Muscle of back (tissue), 3 donors: ENCODE measurements at regions not wholly inside any gene's neighbourhood (a gene's known extent, or its start where the extent isn't known, plus 50 kb on each side); places are given as distances from the start of the nearest gene placed in this dataset.

ENCODE experiments used
- DNase-seq, 3 donors: peaks; one replicate each; pipeline versions ENCODE4 v3.0.0 to v3.0.0-alpha.2; 2013

DNA sequence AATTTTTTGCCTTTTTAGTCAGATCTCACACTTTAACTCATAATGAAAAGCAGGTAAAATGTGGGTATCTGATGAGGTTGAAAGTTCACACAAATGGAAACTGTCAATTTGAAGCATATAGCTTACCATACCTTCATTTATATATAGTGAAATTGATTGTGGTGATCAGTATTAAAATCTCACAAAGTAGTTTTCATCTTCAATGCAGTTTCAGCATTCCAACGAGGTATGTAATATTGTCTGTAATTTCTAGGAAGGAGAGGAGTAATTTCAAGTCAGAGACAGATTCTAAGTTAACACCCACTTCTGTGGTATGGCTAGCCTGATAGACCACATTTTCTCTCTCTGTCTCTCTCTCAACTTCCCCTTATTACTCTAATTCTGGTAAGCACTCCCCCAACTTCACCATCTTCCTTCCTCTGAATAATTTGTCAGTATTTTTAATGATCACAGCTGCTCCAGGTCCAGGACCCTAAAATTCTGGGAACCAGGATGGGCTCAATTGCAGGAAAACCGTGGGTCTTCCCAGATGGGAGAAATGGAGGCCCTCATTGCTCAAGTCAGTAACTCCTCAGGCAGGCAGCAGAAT is 455.7 kb downstream of the FGF9 start:
- no peak for DNase-seq

DNA sequence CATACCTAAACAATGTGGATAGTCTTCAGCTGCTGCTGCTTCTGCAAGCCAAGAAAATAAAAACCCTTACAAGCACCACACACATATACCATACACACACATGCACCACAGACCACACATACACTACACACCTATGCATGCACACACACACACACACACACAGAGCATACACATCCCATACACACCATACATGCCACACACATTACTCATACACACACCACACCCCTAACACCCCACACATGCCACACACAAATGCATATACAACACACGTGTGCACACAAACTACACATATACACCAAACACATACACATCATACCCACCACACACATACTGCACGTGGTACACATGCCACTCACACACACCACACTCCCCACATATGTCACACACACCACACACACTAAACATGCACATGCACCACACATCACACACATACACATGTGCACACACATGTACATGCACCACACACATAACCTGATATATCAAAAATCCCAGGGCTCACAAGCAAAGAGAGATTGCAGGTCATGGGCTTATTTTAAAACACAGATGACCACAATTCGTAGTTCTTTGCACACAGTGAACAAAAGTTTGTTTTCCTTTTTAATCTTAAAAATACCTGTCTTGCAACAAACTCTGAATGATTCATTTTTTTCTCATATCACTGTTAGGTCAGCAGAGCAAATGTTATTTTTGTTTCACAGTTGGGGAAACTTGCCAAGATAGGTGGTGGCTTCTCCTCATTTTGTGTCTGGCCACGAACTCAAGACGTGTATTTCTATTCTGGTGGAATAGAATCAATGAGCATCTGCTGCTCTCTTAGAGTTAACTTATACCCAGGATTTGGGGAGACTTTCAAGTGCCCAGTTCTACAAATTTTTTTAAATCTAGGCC is 456.6 kb downstream of the FGF9 start:
- DNase-seq, result peak in 1 of 3 donors; percentile 37

DNA sequence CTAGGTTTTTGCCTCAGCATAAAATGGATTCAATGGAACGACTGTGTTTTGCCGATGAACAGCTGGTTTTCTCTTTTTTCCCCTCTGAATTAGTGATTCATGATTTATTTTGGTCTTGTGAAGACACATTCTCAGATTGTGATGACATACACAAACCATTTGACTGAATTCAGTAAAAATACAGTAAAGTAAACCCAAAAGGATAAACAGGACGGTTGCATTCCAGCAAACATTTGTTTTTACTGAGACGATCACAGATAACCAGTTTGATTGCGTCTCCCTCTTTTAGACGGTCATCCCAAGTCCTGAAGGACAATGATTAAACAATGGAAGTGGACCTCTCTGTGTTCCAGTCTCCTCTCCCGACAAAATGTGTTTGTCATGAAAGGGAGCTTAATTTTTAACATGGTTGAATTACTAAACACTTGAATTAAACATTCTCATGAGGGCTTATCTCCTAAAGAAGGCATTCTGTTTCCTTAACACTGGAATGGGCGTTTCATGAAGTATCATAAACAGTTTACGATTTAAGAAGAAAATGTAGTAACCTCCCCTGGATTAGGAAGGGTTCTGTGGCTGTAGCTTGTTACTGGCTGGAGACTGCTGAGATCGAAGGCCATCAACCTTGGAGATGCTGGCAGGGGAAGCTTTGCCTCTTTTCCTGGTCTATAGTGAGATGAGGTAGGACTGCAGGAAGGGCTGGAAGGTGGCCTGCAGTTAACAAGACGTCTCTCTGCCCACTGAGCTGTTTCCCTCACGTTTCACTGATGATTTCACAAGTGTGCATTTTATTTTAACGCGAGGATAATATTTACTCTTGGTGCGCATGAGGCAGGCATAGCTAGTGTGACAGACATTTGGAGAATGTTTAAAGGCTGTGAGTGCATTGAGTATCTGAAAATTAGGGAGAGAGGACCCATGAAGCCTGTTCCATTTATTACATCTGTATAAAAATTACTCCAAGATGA is 457.9 kb downstream of the FGF9 start:
- DNase-seq, result peak in 1 of 3 donors; percentile 59

- DNase-seq, result no peak
Measured at GRCh38 chr13:22130254-22130653, 459.4 kb downstream of the FGF9 start.

GRCh38 chr13:22134261-22134660 is 463.4 kb downstream of the FGF9 start:
- no peak for DNase-seq

GRCh38 chr13:22135446-22135845 is 464.6 kb downstream of the FGF9 start:
- DNase-seq, result peak in 1 of 3 donors; percentile 34

DNA sequence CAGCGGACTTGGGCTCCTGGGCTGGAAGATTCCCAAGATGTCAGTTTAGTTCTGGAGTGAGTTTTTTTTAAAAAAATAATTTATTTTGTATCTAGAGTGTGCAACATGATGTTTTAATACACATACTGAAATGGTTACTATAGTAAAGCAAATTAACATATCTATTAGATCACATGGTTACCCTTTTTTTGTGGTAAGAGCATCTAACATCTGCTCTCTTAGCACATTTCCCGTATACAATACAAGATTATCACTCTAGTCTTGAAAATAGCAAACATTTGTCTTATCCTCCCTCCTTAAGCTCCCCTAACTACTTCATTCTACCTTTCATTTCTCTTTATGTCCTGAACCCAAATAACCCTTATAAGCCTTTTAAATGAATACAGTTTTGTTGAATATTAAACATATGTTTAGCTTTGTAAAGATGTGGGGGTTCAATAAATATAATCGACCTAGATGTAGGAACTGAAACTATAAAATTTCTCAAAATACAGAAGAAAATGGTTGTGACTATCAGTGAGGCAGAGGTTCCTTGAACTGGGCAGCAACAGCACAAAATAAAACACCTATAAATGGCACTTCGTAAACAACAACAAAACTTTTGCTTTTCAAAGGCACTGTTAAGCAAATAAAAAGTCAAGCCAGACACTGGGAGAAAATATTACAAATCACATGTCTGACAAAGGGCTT is 466.6 kb downstream of the FGF9 start:
- DNase-seq, result no peak

- no peak for DNase-seq
Measured at GRCh38 chr13:22138947-22139346, 468.1 kb downstream of the FGF9 start.

DNA sequence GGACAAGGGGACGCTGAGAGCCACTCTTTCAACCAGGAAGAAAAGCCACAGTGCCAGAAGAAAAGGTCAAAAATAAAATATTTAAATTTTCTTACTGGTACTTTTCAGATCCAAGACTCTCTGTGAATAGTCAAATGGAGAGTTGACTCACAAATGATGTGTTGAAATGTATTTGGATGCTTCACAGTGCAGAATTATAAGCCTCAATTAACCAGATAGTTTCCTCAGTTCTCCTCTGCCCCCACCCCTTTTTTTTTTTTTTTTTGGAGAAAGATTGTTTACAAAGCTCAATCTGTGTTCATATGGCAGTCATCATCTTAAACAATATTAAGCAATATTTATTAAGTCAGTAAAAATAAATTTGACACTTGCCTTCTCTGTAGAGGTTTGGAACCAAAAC is 470.8 kb downstream of the FGF9 start:
- peak; percentile 27 to 63 (median 39) for DNase-seq

GRCh38 chr13:22143671-22144070 is 472.8 kb downstream of the FGF9 start:
- DNase-seq, result no peak

- DNase-seq, result no peak
Measured at GRCh38 chr13:22144806-22145205, 473.9 kb downstream of the FGF9 start.

DNA sequence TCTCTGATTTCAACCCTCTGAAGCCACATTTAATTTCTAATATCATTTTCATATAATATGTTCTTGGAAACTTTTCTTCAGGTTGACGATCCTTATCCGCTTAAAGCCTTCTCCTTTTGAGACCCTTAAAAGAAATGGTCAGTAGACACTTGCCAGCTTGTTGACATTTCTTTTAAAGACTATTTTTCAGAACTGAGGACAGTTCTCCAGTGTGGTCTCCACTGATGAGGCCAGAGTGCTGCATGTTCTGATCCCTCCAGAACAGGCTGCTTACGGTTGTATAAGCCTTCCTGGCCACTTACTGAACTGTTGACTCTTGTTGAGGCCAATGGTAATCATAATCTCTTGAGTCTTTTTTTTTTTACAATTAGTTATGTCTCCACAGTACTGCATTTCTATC is 477.3 kb downstream of the FGF9 start:
- no peak for DNase-seq

DNA sequence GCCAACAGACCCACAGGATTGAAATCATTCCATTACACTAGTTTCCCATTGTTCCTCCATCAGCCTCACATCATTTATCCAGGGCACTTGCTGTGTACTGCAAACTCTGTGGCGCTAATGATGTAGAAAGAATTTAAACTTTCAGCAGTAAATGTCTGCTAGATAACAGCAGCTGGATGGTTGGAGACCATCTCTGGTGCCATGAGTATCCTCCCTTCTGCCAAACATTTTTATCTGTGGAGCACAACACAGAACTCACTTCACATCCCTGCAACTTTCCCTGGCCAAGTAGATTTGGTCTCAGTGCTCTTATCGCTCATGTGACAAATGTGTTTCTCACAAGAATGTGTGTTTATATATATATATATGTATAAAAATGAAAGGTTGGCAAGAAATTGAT is 481.9 kb downstream of the FGF9 start:
- DNase-seq, result no peak

GRCh38 chr13:22154041-22154440 is 483.2 kb downstream of the FGF9 start:
- DNase-seq, result no peak

GRCh38 chr13:22161871-22162270 is 491.0 kb downstream of the FGF9 start:
- no peak for DNase-seq

DNA sequence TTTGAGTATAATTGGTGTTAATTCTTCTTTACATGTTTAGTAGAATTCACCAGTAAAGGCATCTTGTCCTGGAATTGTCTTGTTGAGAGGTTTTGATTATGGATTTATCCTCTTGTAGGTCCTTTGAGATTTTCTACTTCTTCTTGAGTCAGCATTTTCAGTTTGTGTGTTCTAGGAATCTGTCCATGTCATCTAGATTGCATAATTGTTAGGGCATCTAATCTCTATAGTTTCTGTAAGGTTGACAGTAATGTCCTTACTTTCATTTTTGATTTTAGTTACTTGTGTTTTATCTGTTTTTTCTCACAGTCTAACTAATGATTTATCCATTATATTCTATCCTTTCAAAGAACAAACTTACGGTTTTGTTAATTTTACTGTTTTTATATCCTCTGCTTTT is 492.0 kb downstream of the FGF9 start:
- DNase-seq, result no peak

- peak; percentile 33 to 52 (median 37) for DNase-seq
Measured at GRCh38 chr13:22168437-22169190, 497.7 kb downstream of the FGF9 start.

GRCh38 chr13:22169473-22169872 is 498.6 kb downstream of the FGF9 start:
- no peak for DNase-seq

- peak in 1 of 3 donors; percentile 56 for DNase-seq
Measured at GRCh38 chr13:22173610-22174009, 502.7 kb downstream of the FGF9 start.

DNA sequence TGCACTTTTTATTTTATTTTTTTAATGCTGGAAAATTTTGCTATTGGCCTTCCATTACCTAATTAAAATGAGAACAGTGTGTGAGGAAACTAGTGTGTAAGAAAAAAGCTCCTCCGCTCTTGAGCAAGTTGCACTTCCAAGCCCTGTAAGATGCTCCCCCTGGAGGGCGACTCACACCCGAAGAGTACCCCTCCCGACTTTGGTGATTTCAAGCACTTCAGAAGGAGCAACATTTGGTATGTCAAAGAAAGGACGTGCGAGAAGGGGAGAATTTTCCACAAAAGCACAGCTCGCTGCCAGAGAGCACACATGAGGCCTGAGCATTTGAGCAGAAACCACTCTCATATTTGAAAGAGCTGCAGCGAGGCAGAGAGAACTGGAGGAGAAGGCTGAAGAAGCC is 504.4 kb downstream of the FGF9 start:
- no peak for DNase-seq

GRCh38 chr13:22175815-22176214 is 504.9 kb downstream of the FGF9 start:
- no peak for DNase-seq
